DOHH2 (cell line): ENCODE measurements at regions not wholly inside any gene's neighbourhood (a gene's known extent, or its start where the extent isn't known, plus 50 kb on each side); places are given as distances from the start of the nearest gene placed in this dataset.

Source experiments
- CTCF ChIP-seq: fragments of 200-600 bp; sonication (generic); IDR thresholded peaks from one replicate; pipeline ENCODE4 v1.5.1; 2014; ENCODE audit warnings: antibody characterized with exemption, mild to moderate bottlenecking, low read depth, low read length; ENCODE audit not compliant: poor library complexity, severe bottlenecking
- EZH2phosphoT487 ChIP-seq: fragments of 200-600 bp; sonication (generic); IDR thresholded peaks from 2 replicates; pipeline ENCODE4 v1.6.1; 2017; ENCODE audit warnings: borderline replicate concordance, mild to moderate bottlenecking, antibody characterized with exemption, low read length, moderate library complexity, mixed read lengths

- peak; percentile 75 for TF ChIP-seq CTCF
- TF ChIP-seq EZH2phosphoT487: no peak
Measured at GRCh38 chr6:786946-787763, 94.2 kb upstream of the EXOC2 start.
